ENCODE measurements at regions not wholly inside any gene's neighbourhood (a gene's known extent, or its start where the extent isn't known, plus 50 kb on each side); places are given as distances from the start of the nearest gene placed in this dataset.

- TF ChIP-seq CHD7 (IDR thresholded peaks at IDR 0.05; ENCODE audit: insufficient replicate concordance, low read length), result no peak
- no peak for TF ChIP-seq SIX5 (IDR thresholded peaks at IDR 0.05; ENCODE audit: low read depth, low read length)
- TF ChIP-seq GABPA (IDR thresholded peaks at IDR 0.05; ENCODE audit: borderline replicate concordance, insufficient read depth, low read length), result no peak
- TF ChIP-seq SIN3A (conservative IDR thresholded peaks at IDR 0.05 in 1 of 2, IDR thresholded peaks at IDR 0.05 in 1 of 2; ENCODE audit: low read depth in 1 of 2, low read length in 2 of 2), result no peak
- no peak for TF ChIP-seq KDM1A (IDR thresholded peaks at IDR 0.05; ENCODE audit: borderline replicate concordance, low read length)
- no peak for TF ChIP-seq CBX8 (IDR thresholded peaks at IDR 0.05; ENCODE audit: borderline replicate concordance, low read depth, low read length)
- TF ChIP-seq SAP30 (IDR thresholded peaks at IDR 0.05; ENCODE audit: insufficient read depth, insufficient replicate concordance, low read length), result no peak
- TF ChIP-seq POU5F1 (IDR thresholded peaks at IDR 0.05; ENCODE audit: low read depth, low read length), result no peak
- no peak for TF ChIP-seq USF2 (IDR thresholded peaks at IDR 0.05; ENCODE audit: low read length)
- TF ChIP-seq BRCA1 (IDR thresholded peaks at IDR 0.05; ENCODE audit: low read depth, low read length), result no peak
- TF ChIP-seq RBBP5 (IDR thresholded peaks at IDR 0.05; ENCODE audit: borderline replicate concordance, low read depth, low read length), result no peak
Measured at GRCh38 chr13:26950968-26951367, 190.4 kb upstream of the GPR12 start (continued).

Data from H1 (cell line).